Fibroblast of lung (primary cell): ENCODE measurements at regions not wholly inside any gene's neighbourhood (a gene's known extent, or its start where the extent isn't known, plus 50 kb on each side); places are given as distances from the start of the nearest gene placed in this dataset.

Experiments used
- CTCF ChIP-seq, 2 donors: IDR thresholded peaks in 1 of 2; conservative IDR thresholded peaks in 1 of 2; 1 replicate in 1 of 2; 2 replicates in 1 of 2; pipeline ENCODE4 v1.5.1; 2011 to 2012; ENCODE audit warnings: low read length in 2 of 2, control low read depth in 1 of 2, inconsistent platforms in 1 of 2, low read depth in 1 of 2, mild to moderate bottlenecking in 1 of 2
- EZH2 ChIP-seq: IDR thresholded peaks from 2 replicates; pipeline ENCODE4 v1.5.1; 2012; ENCODE audit warnings: low read length, control low read depth, mild to moderate bottlenecking; ENCODE audit errors: missing control alignments

DNA sequence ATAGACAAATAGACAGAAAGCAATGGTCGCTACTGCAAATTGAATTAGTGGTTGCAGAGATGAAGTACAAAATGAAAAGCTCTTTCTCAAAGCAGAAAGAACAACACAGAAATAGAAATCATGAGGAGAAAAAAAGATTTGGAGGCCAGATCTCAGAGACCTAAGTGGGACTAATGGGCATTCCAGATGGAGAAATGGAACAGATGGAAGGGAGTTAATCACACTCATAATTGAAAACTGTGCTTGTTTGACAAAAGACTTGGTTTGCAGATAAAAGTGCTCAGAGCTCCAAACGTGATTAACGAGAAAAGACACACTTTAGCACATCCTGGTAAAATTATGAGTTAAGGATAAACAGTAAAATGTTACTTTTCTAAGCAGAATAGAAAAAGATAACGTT, 58.1 kb upstream of the SNRPB2 start:
- no peak for TF ChIP-seq EZH2
- no peak for TF ChIP-seq CTCF (conservative IDR thresholded peaks at IDR 0.05 in 1 of 2, IDR thresholded peaks at IDR 0.05 in 1 of 2; ENCODE audit: low read depth in 1 of 2, low read length in 2 of 2)
